ENCODE measurements at regions not wholly inside any gene's neighbourhood (a gene's known extent, or its start where the extent isn't known, plus 50 kb on each side); places are given as distances from the start of the nearest gene placed in this dataset.

DNA sequence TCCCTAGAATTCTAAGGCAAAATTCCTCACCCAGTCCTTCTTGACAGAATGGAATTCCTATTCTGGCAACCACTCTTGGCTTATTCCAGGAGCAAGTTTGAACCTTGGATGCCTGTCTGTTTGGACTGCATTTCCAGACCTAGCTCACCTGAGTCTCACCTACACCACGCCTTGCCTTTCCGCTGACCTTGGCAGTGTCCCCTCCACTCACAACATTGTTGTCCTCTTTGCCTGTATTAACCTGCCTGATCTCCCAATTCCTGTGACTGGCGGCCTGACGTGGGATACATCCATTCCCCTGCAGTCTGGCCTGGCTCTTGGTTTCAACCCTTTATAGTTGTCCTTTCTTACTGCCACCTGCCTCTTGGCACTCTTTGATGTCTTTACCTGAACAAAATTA is 281.4 kb upstream of the SOX4 start:
- Histone ChIP-seq H3K36me3 (ENCODE audit: insufficient read depth, low read length) (no peaks in the 10 kb centered on the region), H3K4me1 (ENCODE audit: control insufficient read depth, insufficient read depth, low read length) (no peaks in the 10 kb centered on the region), H3K4me2 (ENCODE audit: low read length) (no peak overlapping the region), H3K4me3 (ENCODE audit: low read length) (no peak overlapping the region), H3K27me3 (ENCODE audit: control insufficient read depth, insufficient read depth, low read length) (peaks cover 7% of the 10 kb centered on the region), H3K9me3 (replicated peaks; ENCODE audit: low read length) (no peaks in the 10 kb centered on the region), H3K9ac (ENCODE audit: low read depth, low read length) (no peak overlapping the region)

DNA sequence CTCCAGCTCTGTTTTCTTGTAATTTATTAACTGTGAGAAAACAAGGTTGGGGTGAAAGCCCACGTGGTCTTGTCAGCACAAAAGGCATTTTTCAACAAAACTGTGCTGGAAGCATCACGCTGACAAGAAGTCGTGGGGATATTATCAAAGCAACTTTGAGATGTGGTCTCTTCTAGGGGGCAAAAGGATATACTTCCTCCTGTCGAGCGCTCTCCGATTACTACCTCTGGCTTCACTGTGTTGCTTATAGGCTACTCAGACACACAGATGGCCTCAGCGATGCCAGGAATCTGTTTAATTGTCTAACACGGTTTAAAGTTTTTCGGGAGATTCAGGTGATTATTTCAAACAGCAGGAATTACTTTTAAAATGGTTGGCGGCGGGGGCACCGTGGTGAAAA is 275.9 kb upstream of the SOX4 start:
- H3K9ac ChIP-seq (ENCODE audit: low read depth, low read length) = no peak overlapping the region
- H3K4me2 ChIP-seq (ENCODE audit: low read length) = no peak overlapping the region
- no peaks in the 10 kb centered on the region for H3K4me1 ChIP-seq (ENCODE audit: control insufficient read depth, insufficient read depth, low read length)
- no peaks in the 10 kb centered on the region for H3K27me3 ChIP-seq (ENCODE audit: control insufficient read depth, insufficient read depth, low read length)
- no peak overlapping the region for H3K4me3 ChIP-seq (ENCODE audit: low read length)
- H3K9me3 ChIP-seq (replicated peaks; ENCODE audit: low read length) = no peaks in the 10 kb centered on the region
- H3K36me3 ChIP-seq (ENCODE audit: insufficient read depth, low read length) = no peaks in the 10 kb centered on the region

DNA sequence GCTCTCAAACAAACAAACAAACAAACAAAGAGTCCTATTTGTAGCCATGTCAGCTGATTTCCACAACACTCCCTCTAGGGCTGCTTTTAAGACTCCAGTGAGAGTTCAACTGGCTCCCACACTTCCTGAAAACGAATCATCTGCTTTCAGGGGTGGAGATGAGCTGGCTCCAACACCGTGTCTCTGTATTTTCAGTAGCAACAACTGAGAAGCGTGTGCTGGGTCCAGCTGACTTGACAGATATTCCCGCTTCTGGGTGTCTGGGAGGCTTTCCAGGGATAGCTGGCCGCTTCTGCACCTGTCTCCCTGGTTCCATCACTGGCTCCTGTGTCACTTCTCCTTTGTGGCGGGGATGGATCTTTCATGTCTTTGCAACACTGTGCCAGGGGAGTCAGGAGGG is 272.5 kb upstream of the SOX4 start:
- Histone ChIP-seq H3K4me3 (ENCODE audit: low read length) (no peak overlapping the region), H3K9me3 (replicated peaks; ENCODE audit: low read length) (no peaks in the 10 kb centered on the region), H3K4me1 (ENCODE audit: control insufficient read depth, insufficient read depth, low read length) (no peaks in the 10 kb centered on the region), H3K9ac (ENCODE audit: low read depth, low read length) (no peak overlapping the region), H3K27me3 (ENCODE audit: control insufficient read depth, insufficient read depth, low read length) (no peaks in the 10 kb centered on the region), H3K4me2 (ENCODE audit: low read length) (no peak overlapping the region), H3K36me3 (ENCODE audit: insufficient read depth, low read length) (no peaks in the 10 kb centered on the region)

DNA sequence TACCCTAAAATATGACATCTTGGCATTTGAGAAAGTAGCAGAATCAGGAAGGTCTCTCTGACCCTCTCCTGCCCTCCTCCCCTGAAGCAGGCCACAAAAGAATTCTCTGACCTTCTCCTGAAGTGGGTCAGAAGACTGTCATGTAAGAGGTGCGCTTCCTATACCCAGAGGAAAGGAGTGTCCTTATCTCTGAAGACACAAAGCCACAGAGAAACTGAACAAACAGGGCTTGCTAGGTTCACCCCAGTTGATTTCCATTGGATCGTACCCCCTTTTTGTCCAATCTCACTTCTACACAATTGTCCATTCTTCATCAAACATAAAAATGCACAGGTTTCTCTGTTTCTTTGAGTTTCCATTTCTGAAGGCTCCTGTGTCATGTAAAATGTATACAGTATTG is 272.0 kb upstream of the SOX4 start:
- Histone ChIP-seq H3K4me2 (ENCODE audit: low read length) (no peak overlapping the region), H3K27me3 (ENCODE audit: control insufficient read depth, insufficient read depth, low read length) (no peaks in the 10 kb centered on the region), H3K4me3 (ENCODE audit: low read length) (no peak overlapping the region), H3K36me3 (ENCODE audit: insufficient read depth, low read length) (no peaks in the 10 kb centered on the region), H3K9ac (ENCODE audit: low read depth, low read length) (no peak overlapping the region), H3K9me3 (replicated peaks; ENCODE audit: low read length) (no peaks in the 10 kb centered on the region), H3K4me1 (ENCODE audit: control insufficient read depth, insufficient read depth, low read length) (no peaks in the 10 kb centered on the region)

DNA sequence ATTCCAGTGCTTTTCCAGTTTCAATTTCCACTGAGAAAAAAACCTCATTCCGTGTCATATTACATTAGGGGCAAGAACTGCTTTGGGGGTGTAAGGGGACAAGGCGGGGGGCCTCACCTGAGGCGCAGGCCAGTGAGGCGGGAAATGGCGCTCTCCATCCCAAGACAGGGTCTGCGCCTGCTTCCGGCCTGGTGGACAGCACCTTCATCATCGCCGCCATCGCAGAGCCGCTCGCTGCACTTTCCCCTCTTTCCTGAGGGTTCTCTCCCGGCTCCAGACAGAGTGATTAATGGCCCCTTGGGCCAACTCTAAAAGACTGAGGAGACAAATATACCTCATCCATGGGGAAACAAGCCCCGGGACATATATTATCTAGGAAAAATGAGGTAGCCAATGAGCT is 270.0 kb upstream of the SOX4 start:
- H3K4me2 ChIP-seq (ENCODE audit: low read length) = no peak overlapping the region
- no peaks in the 10 kb centered on the region for H3K36me3 ChIP-seq (ENCODE audit: insufficient read depth, low read length)
- no peak overlapping the region for H3K9ac ChIP-seq (ENCODE audit: low read depth, low read length)
- H3K9me3 ChIP-seq (replicated peaks; ENCODE audit: low read length) = no peaks in the 10 kb centered on the region
- no peaks in the 10 kb centered on the region for H3K4me1 ChIP-seq (ENCODE audit: control insufficient read depth, insufficient read depth, low read length)
- H3K4me3 ChIP-seq (ENCODE audit: low read length) = no peak overlapping the region
- no peaks in the 10 kb centered on the region for H3K27me3 ChIP-seq (ENCODE audit: control insufficient read depth, insufficient read depth, low read length)

DNA sequence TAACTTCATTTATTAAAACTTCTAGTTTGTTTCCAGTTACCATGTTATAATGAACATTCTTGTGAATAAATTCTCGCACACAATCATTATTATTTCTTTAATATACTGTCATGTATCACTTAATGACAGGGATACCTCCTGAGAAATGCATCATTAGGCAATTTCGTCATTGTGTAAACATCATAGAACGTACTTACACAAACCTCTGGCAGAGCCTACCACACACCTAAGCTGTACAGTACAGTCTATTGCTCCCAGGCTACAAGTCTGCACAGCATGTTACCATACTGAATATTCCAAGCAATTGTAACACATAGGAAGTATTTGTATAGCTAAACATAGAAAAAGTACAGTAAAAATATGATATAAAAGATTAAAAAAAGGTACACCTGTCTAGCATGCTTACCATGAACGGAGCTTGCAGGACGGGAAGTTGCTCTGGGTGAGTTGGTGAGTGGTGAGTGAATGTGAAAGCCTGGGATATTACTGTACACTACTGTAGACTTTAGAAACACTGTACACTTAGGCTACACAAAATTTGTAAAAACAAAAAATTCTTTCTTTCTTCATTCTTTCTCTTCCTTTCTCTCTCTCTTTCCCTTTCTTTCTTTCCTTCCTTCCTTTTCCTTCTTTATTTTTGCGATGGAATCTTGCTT is 268.2 kb upstream of the SOX4 start:
- Histone ChIP-seq H3K4me2 (ENCODE audit: low read length) (no peak overlapping the region), H3K36me3 (ENCODE audit: insufficient read depth, low read length) (no peaks in the 10 kb centered on the region), H3K4me3 (ENCODE audit: low read length) (no peak overlapping the region), H3K4me1 (ENCODE audit: control insufficient read depth, insufficient read depth, low read length) (no peaks in the 10 kb centered on the region), H3K27me3 (ENCODE audit: control insufficient read depth, insufficient read depth, low read length) (no peaks in the 10 kb centered on the region), H3K9ac (ENCODE audit: low read depth, low read length) (no peak overlapping the region), H3K9me3 (replicated peaks; ENCODE audit: low read length) (no peaks in the 10 kb centered on the region)

DNA sequence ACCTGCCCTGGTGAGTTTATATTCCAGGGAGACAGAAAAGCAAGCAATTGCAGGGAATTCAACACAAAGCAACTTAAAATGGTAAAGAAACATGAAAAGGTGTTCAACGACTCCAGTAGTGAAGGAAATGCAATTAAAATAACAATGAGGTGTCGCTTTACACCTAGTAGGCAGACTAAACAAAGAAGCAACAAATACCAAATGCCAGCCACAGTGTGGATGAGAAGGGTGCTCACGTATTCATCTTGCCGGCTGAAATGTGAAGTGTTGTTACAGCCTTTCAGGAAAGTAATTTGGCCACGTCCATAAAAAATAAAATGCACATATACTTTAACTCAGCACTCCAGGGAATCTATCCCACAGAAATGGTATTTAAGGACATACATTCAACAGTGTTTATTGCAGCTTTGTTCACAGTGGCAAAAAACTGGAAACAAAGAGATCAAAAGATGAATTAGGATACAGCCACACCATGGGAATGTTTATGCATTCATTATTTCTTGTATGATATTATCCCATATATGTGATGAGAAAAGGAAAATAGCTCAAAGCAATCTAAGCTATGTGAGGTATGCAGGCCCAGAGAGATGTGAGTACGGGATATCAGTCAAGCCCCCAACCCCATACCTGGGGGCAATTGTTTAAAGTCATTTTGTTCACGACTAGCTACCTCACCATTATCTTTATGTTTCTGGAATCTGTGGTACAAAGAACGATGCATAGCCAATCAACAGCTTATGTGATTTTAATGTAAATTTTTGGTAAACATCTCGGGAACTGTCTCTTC is 266.0 kb upstream of the SOX4 start:
- Histone ChIP-seq H3K4me2 (ENCODE audit: low read length) (no peak overlapping the region), H3K36me3 (ENCODE audit: insufficient read depth, low read length) (no peaks in the 10 kb centered on the region), H3K9ac (ENCODE audit: low read depth, low read length) (no peak overlapping the region), H3K27me3 (ENCODE audit: control insufficient read depth, insufficient read depth, low read length) (no peaks in the 10 kb centered on the region), H3K9me3 (replicated peaks; ENCODE audit: low read length) (no peaks in the 10 kb centered on the region), H3K4me1 (ENCODE audit: control insufficient read depth, insufficient read depth, low read length) (no peaks in the 10 kb centered on the region), H3K4me3 (ENCODE audit: low read length) (no peak overlapping the region)

DNA sequence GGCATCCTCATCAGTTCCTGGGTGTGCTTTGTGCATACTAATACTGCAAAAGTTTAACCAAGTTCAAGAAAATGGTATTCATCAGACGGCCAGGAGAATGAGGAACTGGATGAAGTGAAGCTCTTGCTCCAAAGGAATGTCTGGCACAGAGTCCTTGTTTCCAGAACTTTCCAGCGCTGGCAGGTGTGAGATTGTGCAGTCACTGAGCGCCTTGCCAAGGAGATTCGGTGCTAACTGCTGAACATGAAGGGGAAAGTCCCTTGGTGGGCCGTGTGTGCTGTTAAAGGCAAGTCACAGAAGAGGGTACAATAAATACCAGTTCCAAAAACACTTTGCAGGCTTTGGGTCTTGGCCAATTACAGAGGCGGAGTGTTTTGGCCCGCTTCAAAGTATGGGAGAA is 262.3 kb upstream of the SOX4 start:
- H3K4me1 ChIP-seq (ENCODE audit: control insufficient read depth, insufficient read depth, low read length) = no peaks in the 10 kb centered on the region
- H3K27me3 ChIP-seq (ENCODE audit: control insufficient read depth, insufficient read depth, low read length) = no peaks in the 10 kb centered on the region
- H3K4me2 ChIP-seq (ENCODE audit: low read length) = no peak overlapping the region
- no peak overlapping the region for H3K9ac ChIP-seq (ENCODE audit: low read depth, low read length)
- no peaks in the 10 kb centered on the region for H3K36me3 ChIP-seq (ENCODE audit: insufficient read depth, low read length)
- no peaks in the 10 kb centered on the region for H3K9me3 ChIP-seq (replicated peaks; ENCODE audit: low read length)
- no peak overlapping the region for H3K4me3 ChIP-seq (ENCODE audit: low read length)

DNA sequence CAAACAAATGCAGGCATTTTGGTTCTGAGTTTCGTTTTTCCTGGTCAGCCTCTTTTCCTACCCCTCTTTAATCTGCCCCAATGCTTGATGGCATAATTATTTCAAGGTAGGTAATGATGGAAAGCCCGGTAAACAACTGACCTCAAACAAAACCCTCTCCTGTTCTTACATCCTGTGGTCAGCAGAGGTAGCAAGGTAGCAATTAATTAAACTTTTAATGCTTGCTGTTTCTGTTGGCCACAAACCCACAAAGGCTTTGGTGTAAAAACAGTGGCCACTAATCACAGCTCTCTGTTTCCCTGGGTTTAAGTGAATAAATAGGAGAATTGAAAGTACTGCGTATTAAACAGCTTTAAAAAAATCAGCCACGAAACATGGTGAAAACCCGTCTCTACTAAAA is 261.5 kb upstream of the SOX4 start:
- no peaks in the 10 kb centered on the region for H3K36me3 ChIP-seq (ENCODE audit: insufficient read depth, low read length)
- H3K27me3 ChIP-seq (ENCODE audit: control insufficient read depth, insufficient read depth, low read length) = no peaks in the 10 kb centered on the region
- no peak overlapping the region for H3K4me3 ChIP-seq (ENCODE audit: low read length)
- H3K9ac ChIP-seq (ENCODE audit: low read depth, low read length) = no peak overlapping the region
- no peaks in the 10 kb centered on the region for H3K9me3 ChIP-seq (replicated peaks; ENCODE audit: low read length)
- no peaks in the 10 kb centered on the region for H3K4me1 ChIP-seq (ENCODE audit: control insufficient read depth, insufficient read depth, low read length)
- no peak overlapping the region for H3K4me2 ChIP-seq (ENCODE audit: low read length)

DNA sequence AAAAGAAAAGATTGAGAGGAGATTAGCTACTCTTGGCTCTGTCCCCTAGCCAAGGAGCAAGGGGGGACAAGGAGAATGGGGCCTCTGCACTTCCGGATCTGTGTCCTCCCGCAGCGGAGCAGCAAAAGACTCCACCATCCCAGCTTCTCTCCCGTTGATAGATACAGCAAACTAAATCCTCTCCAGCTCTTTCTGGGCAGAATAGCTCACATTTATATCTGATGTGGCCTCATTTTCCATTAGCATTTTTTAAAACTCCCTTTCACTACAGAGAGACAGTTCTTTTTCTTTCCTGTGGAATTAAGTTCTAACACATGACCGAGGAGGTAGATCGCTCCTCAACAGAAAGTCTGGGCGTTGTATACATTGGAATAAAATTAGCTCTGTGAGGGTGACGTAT is 260.9 kb upstream of the SOX4 start:
- H3K36me3 ChIP-seq (ENCODE audit: insufficient read depth, low read length) = no peaks in the 10 kb centered on the region
- H3K4me2 ChIP-seq (ENCODE audit: low read length) = no peak overlapping the region
- no peaks in the 10 kb centered on the region for H3K4me1 ChIP-seq (ENCODE audit: control insufficient read depth, insufficient read depth, low read length)
- no peaks in the 10 kb centered on the region for H3K9me3 ChIP-seq (replicated peaks; ENCODE audit: low read length)
- H3K9ac ChIP-seq (ENCODE audit: low read depth, low read length) = no peak overlapping the region
- no peaks in the 10 kb centered on the region for H3K27me3 ChIP-seq (ENCODE audit: control insufficient read depth, insufficient read depth, low read length)
- no peak overlapping the region for H3K4me3 ChIP-seq (ENCODE audit: low read length)

DNA sequence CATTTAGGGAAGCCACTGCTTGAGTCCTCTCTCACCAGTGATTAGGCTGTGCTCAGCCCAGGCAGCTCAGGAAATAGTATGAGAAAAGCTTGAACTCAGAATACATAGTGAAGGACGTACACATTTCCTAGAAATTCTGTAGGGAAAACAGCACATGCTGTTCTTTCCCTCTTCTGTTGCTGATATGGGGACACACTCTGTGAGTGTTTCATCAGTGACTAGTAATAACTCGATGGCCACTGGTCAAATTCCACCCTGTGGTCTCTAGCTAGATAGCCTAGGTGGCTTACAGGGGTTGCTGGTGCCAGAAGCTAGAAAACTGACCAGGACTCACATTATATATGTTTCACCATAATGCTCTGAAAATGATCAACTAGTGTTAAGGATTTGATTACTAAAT is 259.8 kb upstream of the SOX4 start:
- no peak overlapping the region for H3K4me3 ChIP-seq (ENCODE audit: low read length)
- H3K36me3 ChIP-seq (ENCODE audit: insufficient read depth, low read length) = no peaks in the 10 kb centered on the region
- H3K9ac ChIP-seq (ENCODE audit: low read depth, low read length) = no peak overlapping the region
- no peaks in the 10 kb centered on the region for H3K27me3 ChIP-seq (ENCODE audit: control insufficient read depth, insufficient read depth, low read length)
- H3K4me2 ChIP-seq (ENCODE audit: low read length) = no peak overlapping the region
- H3K9me3 ChIP-seq (replicated peaks; ENCODE audit: low read length) = no peaks in the 10 kb centered on the region
- no peaks in the 10 kb centered on the region for H3K4me1 ChIP-seq (ENCODE audit: control insufficient read depth, insufficient read depth, low read length)

DNA sequence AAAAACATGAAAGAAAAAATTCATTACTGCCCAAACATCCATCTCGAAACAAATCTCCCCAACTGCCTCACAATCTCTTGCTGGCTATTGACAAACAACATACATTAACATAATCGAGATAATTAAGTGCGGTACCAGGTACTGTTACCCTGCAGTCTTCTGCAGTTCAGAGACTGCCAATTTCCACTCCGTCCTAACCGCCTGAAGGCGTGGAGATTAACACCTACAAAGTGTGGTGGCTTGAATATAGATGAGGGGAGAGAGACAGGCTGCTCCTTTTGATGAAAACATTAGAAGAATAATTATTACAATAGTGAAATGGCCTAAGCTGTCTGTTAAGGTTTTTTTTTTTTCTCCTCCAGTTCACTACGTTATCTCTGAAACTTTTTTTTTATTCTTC is 258.9 kb upstream of the SOX4 start:
- no peaks in the 10 kb centered on the region for H3K36me3 ChIP-seq (ENCODE audit: insufficient read depth, low read length)
- H3K4me2 ChIP-seq (ENCODE audit: low read length) = no peak overlapping the region
- H3K27me3 ChIP-seq (ENCODE audit: control insufficient read depth, insufficient read depth, low read length) = no peaks in the 10 kb centered on the region
- no peak overlapping the region for H3K4me3 ChIP-seq (ENCODE audit: low read length)
- H3K9me3 ChIP-seq (replicated peaks; ENCODE audit: low read length) = no peaks in the 10 kb centered on the region
- no peak overlapping the region for H3K9ac ChIP-seq (ENCODE audit: low read depth, low read length)
- no peaks in the 10 kb centered on the region for H3K4me1 ChIP-seq (ENCODE audit: control insufficient read depth, insufficient read depth, low read length)
